Keratinocyte (primary cell): ENCODE measurements at regions not wholly inside any gene's neighbourhood (a gene's known extent, or its start where the extent isn't known, plus 50 kb on each side); places are given as distances from the start of the nearest gene placed in this dataset.

ENCODE experiments used
- DNase-seq: peaks from one replicate; pipeline ENCODE4 v3.0.0-alpha.2; 2011; ENCODE audit warnings: low read depth, missing footprints, low spot score
- FAIRE-seq: peaks from 2 replicates; lab custom pipeline; 2011; peaks lifted over from hg19 to GRCh38; lab: Jason Lieb, UNC
- H2AFZ ChIP-seq: 2 replicates; pipeline ENCODE4 v1.6.0; 2012; ENCODE audit warnings: low read length, control low read depth, inconsistent platforms; ENCODE audit not compliant: control insufficient read depth
- H3K27ac ChIP-seq: 2 replicates; pipeline ENCODE4 v1.5.1; 2011; ENCODE audit warnings: low read length; ENCODE audit not compliant: control insufficient read depth, insufficient read depth
- H3K27me3 ChIP-seq: 3 replicates; pipeline ENCODE4 v1.6.0; 2011; ENCODE audit warnings: low read length; ENCODE audit not compliant: control insufficient read depth, insufficient read depth; ENCODE audit errors: extremely low read depth
- H3K36me3 ChIP-seq, 2 experiments: 2 replicates in 1 of 2; 3 replicates in 1 of 2; pipeline ENCODE4 v1.5.1; 2011; ENCODE audit warnings: low read length in 2 of 2, mild to moderate bottlenecking in 1 of 2; ENCODE audit not compliant: control insufficient read depth in 2 of 2, insufficient read depth in 2 of 2; ENCODE audit errors: extremely low read depth in 1 of 2
- H3K4me1 ChIP-seq: 3 replicates; pipeline ENCODE4 v1.5.1; 2011; ENCODE audit warnings: low read length; ENCODE audit not compliant: control insufficient read depth, insufficient read depth; ENCODE audit errors: extremely low read depth
- H3K4me2 ChIP-seq: 3 replicates; pipeline ENCODE4 v1.6.0; 2011; ENCODE audit warnings: low read depth, low read length; ENCODE audit not compliant: control insufficient read depth, insufficient read depth; ENCODE audit errors: extremely low read depth
- H3K4me3 ChIP-seq, 3 experiments: fragments of 200-600 bp in 1 of 3; sonication (generic) in 1 of 3; 2 replicates in 2 of 3; 3 replicates in 1 of 3; pipeline ENCODE4 v1.5.1; 2011 to 2016; ENCODE audit warnings: low read length in 3 of 3, mild to moderate bottlenecking in 3 of 3, control low read depth in 2 of 3, inconsistent platforms in 1 of 3, low read depth in 1 of 3, mixed read lengths in 1 of 3, mixed run types in 1 of 3, moderate library complexity in 1 of 3; ENCODE audit not compliant: control insufficient read depth in 2 of 3, insufficient read depth in 2 of 3; ENCODE audit errors: extremely low read depth in 1 of 3
- H3K79me2 ChIP-seq: 2 replicates; pipeline ENCODE4 v1.6.0; 2012; ENCODE audit warnings: low read length; ENCODE audit not compliant: control insufficient read depth, insufficient read depth
- H3K9ac ChIP-seq: 3 replicates; pipeline ENCODE4 v1.6.0; 2011; ENCODE audit warnings: low read length; ENCODE audit not compliant: control insufficient read depth, insufficient read depth; ENCODE audit errors: extremely low read depth
- H3K9me1 ChIP-seq: 3 replicates; pipeline ENCODE4 v1.6.0; 2011; ENCODE audit warnings: low read length; ENCODE audit not compliant: control insufficient read depth, insufficient read depth; ENCODE audit errors: extremely low read depth
- H3K9me3 ChIP-seq: 2 replicates; pipeline ENCODE4 v1.5.1; 2012; ENCODE audit warnings: low read depth, low read length; ENCODE audit not compliant: control insufficient read depth
- H4K20me1 ChIP-seq: 3 replicates; pipeline ENCODE4 v1.6.0; 2011; ENCODE audit warnings: low read length; ENCODE audit not compliant: control insufficient read depth, insufficient read depth; ENCODE audit errors: extremely low read depth
- CTCF ChIP-seq, 3 experiments: IDR thresholded peaks in 1 of 3; conservative IDR thresholded peaks in 1 of 3; optimal IDR thresholded peaks in 1 of 3; 2 replicates in 2 of 3; 3 replicates in 1 of 3; pipeline versions ENCODE3 to v1.5.1; 2011; ENCODE audit warnings: low read length in 3 of 3, mild to moderate bottlenecking in 3 of 3, moderate library complexity in 2 of 3, control low read depth in 1 of 3, inconsistent platforms in 1 of 3; ENCODE audit not compliant: insufficient read depth in 2 of 3; ENCODE audit errors: extremely low read depth in 1 of 3
- EZH2 ChIP-seq: IDR thresholded peaks from one replicate; pipeline ENCODE4 v1.6.1; 2012; ENCODE audit warnings: inconsistent platforms, mild to moderate bottlenecking, low read length, moderate library complexity
- dilution Hi-C: fragments of 300-500 bp; cut with MboI; formaldehyde crosslinking; loops from one replicate; pipeline ENCODE4 v1.7.0; 2020; ENCODE audit warnings: low sequenced_read_pairs; ENCODE audit not compliant: extremely low pct_ligation_motif_present

DNA sequence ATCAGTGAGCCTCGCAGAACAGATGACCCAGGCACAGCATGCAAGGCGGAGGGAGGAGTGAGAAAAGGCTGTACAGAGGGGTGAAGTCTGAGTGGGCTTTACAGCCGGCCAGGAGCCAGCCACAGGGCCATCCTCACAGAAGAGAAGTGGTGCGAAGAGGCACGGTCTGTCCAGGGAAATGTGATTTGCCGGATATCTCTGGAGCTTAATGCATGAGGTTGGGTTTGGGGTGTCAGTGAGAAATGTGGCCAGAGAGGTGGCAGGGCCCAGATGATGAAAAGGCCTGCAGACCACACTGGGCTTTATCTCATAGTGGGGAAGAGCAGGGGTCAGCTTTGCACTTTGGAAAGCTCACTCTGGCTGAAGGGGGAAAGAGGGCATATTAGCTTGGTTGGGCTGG lies 255.2 kb downstream of the BUD13 start:
- Histone ChIP-seq H3K27me3 (no peaks in the 10 kb centered on the region), H3K9ac (no peak overlapping the region), H3K36me3 (no peaks in the 10 kb centered on the region), H4K20me1 (no peaks in the 10 kb centered on the region), H3K27ac (no peak overlapping the region), H2AFZ (no peak overlapping the region), H3K4me3 (no peak overlapping the region), H3K4me1 (no peaks in the 10 kb centered on the region), H3K9me3 (no peaks in the 10 kb centered on the region), H3K79me2 (no peaks in the 10 kb centered on the region), H3K4me2 (no peak overlapping the region), H3K9me1 (no peaks in the 10 kb centered on the region)
- dilution Hi-C loops: no loop called here
- DNase-seq (no peak), FAIRE-seq (no peak)
- TF ChIP-seq EZH2 (no peak), CTCF (optimal IDR thresholded peaks at IDR 0.05 in 1 of 3, IDR thresholded peaks at IDR 0.05 in 1 of 3, conservative IDR thresholded peaks at IDR 0.05 in 1 of 3; ENCODE audit: extremely low read depth in 1 of 3, insufficient read depth in 2 of 3, low read length in 3 of 3) (no peak)

DNA sequence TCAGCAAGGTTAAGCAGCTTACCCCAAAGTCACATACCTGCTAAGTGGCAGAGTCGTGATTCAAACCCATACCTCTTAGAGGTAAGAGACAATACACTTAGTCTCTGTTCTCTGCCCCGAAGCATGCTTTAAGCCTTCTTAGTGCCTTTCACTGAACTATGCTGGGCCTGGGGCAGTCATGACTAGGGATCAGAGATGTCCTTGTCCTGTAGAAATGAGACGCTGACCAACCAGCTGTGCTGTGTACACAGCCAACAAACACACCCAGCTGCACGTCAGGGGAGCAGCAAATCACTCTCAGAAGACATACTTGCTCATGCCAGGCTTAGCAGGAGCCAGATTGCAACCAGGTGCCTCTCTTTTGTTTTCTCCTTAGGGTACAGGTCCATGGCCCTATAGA lies 255.7 kb downstream of the BUD13 start:
- dilution Hi-C loops: no loop called here
- Histone ChIP-seq H3K79me2 (no peaks in the 10 kb centered on the region), H3K4me1 (no peaks in the 10 kb centered on the region), H3K9ac (no peak overlapping the region), H3K4me3 (no peak overlapping the region), H3K36me3 (no peaks in the 10 kb centered on the region), H3K4me2 (no peak overlapping the region), H4K20me1 (no peaks in the 10 kb centered on the region), H3K27ac (no peak overlapping the region), H2AFZ (no peak overlapping the region), H3K27me3 (no peaks in the 10 kb centered on the region), H3K9me1 (no peaks in the 10 kb centered on the region), H3K9me3 (no peaks in the 10 kb centered on the region)
- TF ChIP-seq EZH2: no peak
- TF ChIP-seq CTCF (optimal IDR thresholded peaks at IDR 0.05 in 1 of 3, IDR thresholded peaks at IDR 0.05 in 1 of 3, conservative IDR thresholded peaks at IDR 0.05 in 1 of 3; ENCODE audit: extremely low read depth in 1 of 3, insufficient read depth in 2 of 3, low read length in 3 of 3): no peak
- DNase-seq (no peak), FAIRE-seq (no peak)
